HEK293 (cell line): ENCODE measurements at regions not wholly inside any gene's neighbourhood (a gene's known extent, or its start where the extent isn't known, plus 50 kb on each side); places are given as distances from the start of the nearest gene placed in this dataset.

ENCODE experiments used
- CTCF ChIA-PET: fragments of 350-600 bp; formaldehyde crosslinking; extraction: SDS; loops from one replicate; lab custom pipeline; 2021; ENCODE audit warnings: antibody characterized with exemption; lab: Yijun Ruan, JAX
- POLR2A ChIA-PET: fragments of 300-600 bp; formaldehyde crosslinking; extraction: SDS; loops from one replicate; lab custom pipeline; 2020; ENCODE audit warnings: antibody characterized with exemption, inconsistent platforms; lab: Yijun Ruan, JAX
- H3K27ac ChIP-seq: fragments of 200-500 bp; sonication (Bioruptor generic); 2 replicates; pipeline ENCODE4 v1.5.1; 2014; ENCODE audit warnings: low read depth, low read length, control low read depth, inconsistent platforms; ENCODE audit errors: extremely low read depth
- H3K36me3 ChIP-seq, 2 experiments: fragments of 200-500 bp in 1 of 2; sonication (Bioruptor generic) in 1 of 2; 1 replicate in 1 of 2; 2 replicates in 1 of 2; pipeline ENCODE4 v1.5.1; 2014 to 2017; ENCODE audit warnings: inconsistent platforms in 2 of 2, low read length in 2 of 2; ENCODE audit not compliant: control insufficient read depth in 2 of 2, insufficient read depth in 1 of 2
- H3K4me1 ChIP-seq: fragments of 200-500 bp; sonication (Bioruptor generic); 2 replicates; pipeline ENCODE4 v1.5.1; 2014; ENCODE audit warnings: mild to moderate bottlenecking, low read length, inconsistent platforms; ENCODE audit not compliant: control insufficient read depth, insufficient read depth
- H3K4me3 ChIP-seq: 2 replicates; pipeline ENCODE4 v1.5.1; 2011; ENCODE audit warnings: low read depth, mild to moderate bottlenecking, control low read depth, low read length, moderate library complexity
- H3K9me3 ChIP-seq: fragments of 200-500 bp; sonication (Bioruptor generic); 2 replicates; pipeline ENCODE4 v1.5.1; 2014; ENCODE audit warnings: low read depth, low read length, inconsistent platforms; ENCODE audit not compliant: control insufficient read depth, insufficient read depth
- ATF2 ChIP-seq: fragments of 450-650 bp; formaldehyde crosslinking; IDR thresholded peaks from 2 replicates; pipeline ENCODE4 v1.5.1; 2016; ENCODE audit warnings: missing biosample characterization, missing genetic modification characterization, low read depth
- GLIS1 ChIP-seq: fragments of 450-650 bp; formaldehyde crosslinking; IDR thresholded peaks from 2 replicates; pipeline ENCODE4 v1.5.1; 2016; ENCODE audit warnings: missing biosample characterization, missing genetic modification characterization
- HOXA7 ChIP-seq: sonication (generic); formaldehyde crosslinking; IDR thresholded peaks from 2 replicates; pipeline ENCODE4 v1.8.1; 2022; ENCODE audit warnings: missing genetic modification reagents, borderline replicate concordance
- KLF1 ChIP-seq: fragments of 450-650 bp; formaldehyde crosslinking; IDR thresholded peaks from 2 replicates; pipeline ENCODE4 v1.5.1; 2016; ENCODE audit warnings: missing biosample characterization, missing genetic modification characterization
- KLF17 ChIP-seq: fragments of 450-650 bp; formaldehyde crosslinking; IDR thresholded peaks from 2 replicates; pipeline ENCODE4 v1.5.1; 2016; ENCODE audit warnings: missing biosample characterization, missing genetic modification characterization
- MEIS1 ChIP-seq: sonication (generic); formaldehyde crosslinking; IDR thresholded peaks from 2 replicates; pipeline ENCODE4 v1.8.1; 2022; ENCODE audit warnings: missing genetic modification reagents, mild to moderate bottlenecking, borderline replicate concordance
- SETDB1 ChIP-seq: IDR thresholded peaks from one replicate; pipeline ENCODE4 v1.6.1; 2017; ENCODE audit warnings: mild to moderate bottlenecking, low read length, moderate library complexity, mixed read lengths; ENCODE audit not compliant: insufficient read length
- ZFHX2 ChIP-seq: fragments of 450-650 bp; formaldehyde crosslinking; conservative IDR thresholded peaks from 2 replicates; pipeline ENCODE4 v1.5.1; 2016; ENCODE audit warnings: missing biosample characterization, missing genetic modification characterization
- ZNF10 ChIP-seq: fragments of 450-650 bp; formaldehyde crosslinking; IDR thresholded peaks from 2 replicates; pipeline ENCODE4 v1.5.1; 2017; ENCODE audit warnings: missing biosample characterization, missing genetic modification characterization
- ZNF169 ChIP-seq: fragments of 450-650 bp; formaldehyde crosslinking; IDR thresholded peaks from 2 replicates; pipeline ENCODE4 v1.5.1; 2016; ENCODE audit warnings: missing biosample characterization, missing genetic modification characterization
- ZNF239 ChIP-seq: fragments of 450-650 bp; formaldehyde crosslinking; IDR thresholded peaks from 2 replicates; pipeline ENCODE4 v1.5.1; 2016; ENCODE audit warnings: missing biosample characterization, missing genetic modification characterization
- ZNF354C ChIP-seq: fragments of 450-650 bp; formaldehyde crosslinking; IDR thresholded peaks from 2 replicates; pipeline ENCODE4 v1.5.1; 2016; ENCODE audit warnings: missing biosample characterization, missing genetic modification characterization, low read depth, borderline replicate concordance
- ZNF416 ChIP-seq: fragments of 450-650 bp; formaldehyde crosslinking; IDR thresholded peaks from 2 replicates; pipeline ENCODE4 v1.5.1; 2016; ENCODE audit warnings: missing biosample characterization, missing genetic modification characterization
- ZNF596 ChIP-seq: fragments of 450-650 bp; IDR thresholded peaks from 2 replicates; pipeline ENCODE4 v1.5.0; 2018; ENCODE audit warnings: missing biosample characterization, mild to moderate bottlenecking, missing genetic modification characterization, moderate library complexity
- ZNF600 ChIP-seq: fragments of 450-650 bp; formaldehyde crosslinking; IDR thresholded peaks from 2 replicates; pipeline ENCODE4 v1.5.1; 2016; ENCODE audit warnings: missing biosample characterization, missing genetic modification characterization
- ZNF629 ChIP-seq: fragments of 450-650 bp; formaldehyde crosslinking; IDR thresholded peaks from 2 replicates; pipeline ENCODE4 v1.5.1; 2017; ENCODE audit warnings: missing biosample characterization, missing genetic modification characterization
- ZNF645 ChIP-seq: fragments of 450-650 bp; formaldehyde crosslinking; IDR thresholded peaks from 2 replicates; pipeline ENCODE4; 2016; ENCODE audit warnings: missing biosample characterization, missing genetic modification characterization
- ZNF660 ChIP-seq: fragments of 450-650 bp; IDR thresholded peaks from 2 replicates; pipeline ENCODE4 v1.5.1; 2018; ENCODE audit warnings: missing biosample characterization, mild to moderate bottlenecking, missing genetic modification characterization
- ZNF677 ChIP-seq: fragments of 450-650 bp; IDR thresholded peaks from 2 replicates; pipeline ENCODE4 v1.5.0; 2018; ENCODE audit warnings: missing biosample characterization, mild to moderate bottlenecking, missing genetic modification characterization, moderate library complexity
- ZNF701 ChIP-seq: fragments of 450-650 bp; formaldehyde crosslinking; IDR thresholded peaks from 2 replicates; pipeline ENCODE4 v1.5.1; 2016; ENCODE audit warnings: missing biosample characterization, missing genetic modification characterization
- ZNF768 ChIP-seq: fragments of 450-650 bp; formaldehyde crosslinking; IDR thresholded peaks from 2 replicates; pipeline ENCODE4 v1.5.1; 2018; ENCODE audit warnings: missing biosample characterization, mild to moderate bottlenecking, missing genetic modification characterization
- ZNF776 ChIP-seq: fragments of 450-650 bp; formaldehyde crosslinking; IDR thresholded peaks from 2 replicates; pipeline ENCODE4 v1.5.0; 2017; ENCODE audit warnings: missing biosample characterization, missing genetic modification characterization, borderline replicate concordance
- ZNF785 ChIP-seq: fragments of 450-650 bp; formaldehyde crosslinking; IDR thresholded peaks from 2 replicates; pipeline ENCODE4 v1.5.1; 2016; ENCODE audit warnings: missing biosample characterization, missing genetic modification characterization

- CTCF ChIA-PET, result no interaction called here
- H3K9me3 ChIP-seq, result no peaks in the 10 kb centered on the region
- POLR2A ChIA-PET, result no interaction called here
- H3K36me3 ChIP-seq, result no peaks in the 10 kb centered on the region
- H3K4me1 ChIP-seq, result no peaks in the 10 kb centered on the region
- H3K27ac ChIP-seq, result no peak overlapping the region
- H3K4me3 ChIP-seq, result no peak overlapping the region
- TF ChIP-seq HOXA7 (CRISPR knock-in tag) (no peak), ZNF701 (tag by site-specific recombination) (no peak), MEIS1 (CRISPR knock-in tag) (no peak), SETDB1 (no peak), ZNF10 (tag by site-specific recombination) (no peak), ZNF239 (no peak)
- TF ChIP-seq, all 188 proteins: peak for 0
These were observed 688.7 kb downstream of the PTPRU start for GRCh38 chr1:29925058-29925457.

- ChIA-PET POLR2A (no interaction called here), CTCF (no interaction called here)
- H3K9me3 ChIP-seq, result no peaks in the 10 kb centered on the region
- H3K36me3 ChIP-seq, result no peaks in the 10 kb centered on the region
- H3K27ac ChIP-seq, result no peak overlapping the region
- H3K4me1 ChIP-seq, result no peaks in the 10 kb centered on the region
- TF ChIP-seq ZNF354C (no peak), GLIS1 (tag by site-specific recombination) (no peak), ZNF768 (tag by site-specific recombination) (no peak), ZNF629 (tag by site-specific recombination) (no peak), ZNF776 (tag by site-specific recombination) (no peak), ZNF596 (tag by site-specific recombination) (no peak), SETDB1 (no peak), ZNF416 (tag by site-specific recombination) (no peak), ZNF660 (tag by site-specific recombination) (no peak), ZNF677 (no peak), KLF17 (no peak), ATF2 (no peak), ZNF169 (tag by site-specific recombination) (no peak), ZFHX2 (tag by site-specific recombination) (no peak), ZNF785 (tag by site-specific recombination) (no peak), ZNF600 (tag by site-specific recombination) (no peak), ZNF645 (tag by site-specific recombination) (no peak), KLF1 (tag by site-specific recombination) (no peak)
- H3K4me3 ChIP-seq, result no peak overlapping the region
These were observed 687.7 kb downstream of the PTPRU start for GRCh38 chr1:29924017-29924431.
